PFSK-1 (cell line): ENCODE measurements at regions not wholly inside any gene's neighbourhood (a gene's known extent, or its start where the extent isn't known, plus 50 kb on each side); places are given as distances from the start of the nearest gene placed in this dataset.

Experiments used
- POLR2AphosphoS5 ChIP-seq: IDR thresholded peaks from 2 replicates; pipeline ENCODE4 v1.6.1; 2012; ENCODE audit warnings: low read depth, mild to moderate bottlenecking, control low read depth, low read length, moderate library complexity
- REST ChIP-seq, 2 experiments: IDR thresholded peaks; 2 replicates each; pipeline versions ENCODE4 v1.6.1 to v1.8.0; 2011 to 2012; ENCODE audit warnings: low read depth in 2 of 2, low read length in 2 of 2, control low read depth in 1 of 2, inconsistent platforms in 1 of 2, mild to moderate bottlenecking in 1 of 2, moderate library complexity in 1 of 2; ENCODE audit not compliant: insufficient read depth in 1 of 2
- SIN3A ChIP-seq: IDR thresholded peaks from 2 replicates; pipeline ENCODE4 v1.6.1; 2012; ENCODE audit warnings: mild to moderate bottlenecking, low read length, moderate library complexity, borderline replicate concordance; ENCODE audit not compliant: insufficient read depth
- TAF1 ChIP-seq: IDR thresholded peaks from 2 replicates; pipeline ENCODE4 v1.6.1; 2012; ENCODE audit warnings: low read length, control low read depth, borderline replicate concordance; ENCODE audit not compliant: insufficient read depth

DNA sequence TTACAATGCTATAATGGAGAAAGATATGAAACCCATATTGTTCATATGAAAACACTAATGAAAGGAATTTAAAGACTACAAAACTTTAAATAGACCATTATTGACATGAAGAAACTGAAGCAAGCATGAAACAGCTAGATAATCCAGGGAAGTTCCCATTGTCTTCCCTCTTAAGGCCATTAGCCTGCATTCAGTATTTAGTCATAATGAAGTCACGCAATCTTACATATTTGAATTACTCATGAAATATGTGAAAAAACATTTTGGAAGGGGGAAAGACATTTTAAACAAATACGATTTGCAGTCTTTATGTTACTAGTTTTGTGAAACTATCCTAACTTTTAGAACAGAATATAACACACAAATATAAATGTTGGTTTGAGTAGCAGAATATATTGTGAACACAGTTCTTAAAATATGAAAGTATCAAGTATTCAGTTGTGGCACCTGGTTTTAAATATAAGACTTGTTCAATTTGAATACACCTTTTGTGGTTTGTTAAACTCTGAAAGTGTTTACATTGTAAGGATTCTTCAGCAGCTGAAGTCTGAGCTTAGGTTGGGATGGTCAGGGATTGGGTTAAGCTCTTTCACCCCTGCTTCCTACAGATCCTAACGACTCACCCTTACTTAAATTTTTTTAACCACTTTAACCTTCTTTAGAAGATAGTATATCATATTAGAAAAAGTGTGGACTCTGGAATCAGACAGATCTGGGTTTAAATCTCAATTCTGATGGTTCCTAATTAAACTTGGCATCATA is 500.3 kb upstream of the TENM4 start:
- TF ChIP-seq POLR2AphosphoS5 (no peak), TAF1 (no peak), SIN3A (no peak), REST (IDR thresholded peaks at IDR 0.05; ENCODE audit: insufficient read depth in 1 of 2, low read depth in 2 of 2, low read length in 2 of 2) (no peak)
